ENCODE measurements at regions not wholly inside any gene's neighbourhood (a gene's known extent, or its start where the extent isn't known, plus 50 kb on each side); places are given as distances from the start of the nearest gene placed in this dataset.

DNA sequence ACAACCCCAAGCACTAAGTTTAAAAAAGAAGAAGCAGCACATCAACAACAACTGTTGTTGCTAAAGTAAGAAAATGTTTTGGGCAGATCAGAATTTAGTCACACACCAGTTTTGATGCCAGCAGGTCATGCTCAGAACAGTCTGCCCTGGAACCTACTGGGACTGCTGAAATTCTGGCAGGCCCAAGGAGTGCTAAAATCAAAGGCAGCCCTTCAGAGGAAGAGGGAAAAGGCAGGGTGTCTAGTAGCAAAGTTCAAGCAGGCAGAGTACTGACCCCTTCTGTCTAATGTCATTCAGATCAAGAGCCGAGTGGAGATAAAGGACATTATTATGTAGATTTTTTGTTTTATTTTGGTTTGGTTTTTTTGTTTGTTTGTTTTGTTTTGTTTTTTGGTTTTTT is 96.6 kb upstream of the LOC128125822 start:
- intact Hi-C loops (cut with DNase I), result no loop called here
- no peak for DNase-seq
- Histone ChIP-seq H3K4me3 (no peak overlapping the region), H3K27ac (no peak overlapping the region), H3K4me1 (no peaks in the 10 kb centered on the region), H3K27me3 (no peaks in the 10 kb centered on the region), H3K9me3 (no peaks in the 10 kb centered on the region), H3K36me3 (no peaks in the 10 kb centered on the region)
- WGBS, 2 donors, result 53 to 82% methylated on average over 1 of the region's 1 CpG
- TF ChIP-seq POLR2A (IDR thresholded peaks at IDR 0.05) (no peak), CTCF (IDR thresholded peaks at IDR 0.05) (no peak)

GRCh38 chr6:63476302-63476701 is 96.0 kb upstream of the LOC128125822 start:
- H3K36me3 ChIP-seq, result no peaks in the 10 kb centered on the region
- no peak overlapping the region for H3K27ac ChIP-seq
- DNase-seq, result no peak
- H3K4me1 ChIP-seq, result no peaks in the 10 kb centered on the region
- no peaks in the 10 kb centered on the region for H3K27me3 ChIP-seq
- H3K4me3 ChIP-seq, result no peak overlapping the region
- 55 to 58% methylated on average over 3 of the region's 3 CpGs for WGBS, 2 donors
- H3K9me3 ChIP-seq, result no peaks in the 10 kb centered on the region
- intact Hi-C loops (cut with DNase I), result no loop called here
- TF ChIP-seq POLR2A (IDR thresholded peaks at IDR 0.05) (no peak), CTCF (IDR thresholded peaks at IDR 0.05) (no peak)

DNA sequence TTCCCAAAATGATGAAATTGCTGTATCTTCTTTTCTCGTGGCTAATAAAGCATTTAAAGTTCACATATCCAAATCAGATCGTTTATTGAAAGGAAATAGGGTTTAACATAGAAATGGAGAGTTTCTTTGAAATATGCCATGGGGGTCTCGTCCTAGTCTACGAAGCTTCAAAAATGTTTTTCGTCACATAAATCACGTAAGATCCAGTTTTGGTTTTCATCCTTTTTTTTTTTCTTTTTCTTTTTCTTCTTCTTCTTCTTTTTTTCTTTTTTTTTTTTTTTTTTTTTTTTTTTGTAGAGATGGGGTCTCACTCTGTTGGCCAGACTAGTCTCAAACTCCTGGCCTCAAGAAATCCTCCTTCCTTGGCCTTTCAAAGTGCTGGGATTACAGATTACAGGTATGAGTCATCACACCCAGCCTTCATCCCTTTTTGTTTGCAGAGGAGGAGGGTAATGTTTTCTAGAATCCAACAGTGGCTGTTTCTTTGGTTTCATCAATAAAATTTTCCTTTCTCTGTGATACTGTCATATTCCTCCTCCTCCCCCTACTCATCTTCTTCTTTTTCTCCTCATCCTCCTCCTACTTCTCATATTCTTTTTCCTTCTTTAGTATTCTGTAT is 94.7 kb upstream of the LOC128125822 start:
- Histone ChIP-seq H3K9me3 (no peaks in the 10 kb centered on the region), H3K36me3 (no peaks in the 10 kb centered on the region), H3K4me3 (no peak overlapping the region), H3K27me3 (no peaks in the 10 kb centered on the region), H3K4me1 (no peaks in the 10 kb centered on the region), H3K27ac (no peak overlapping the region)
- DNase-seq, result no peak
- intact Hi-C loops (cut with DNase I), result no loop called here
- WGBS, 2 donors, result 90% methylated on average over 6 of the region's 6 CpGs
- TF ChIP-seq POLR2A (IDR thresholded peaks at IDR 0.05) (no peak), CTCF (IDR thresholded peaks at IDR 0.05) (no peak)

DNA sequence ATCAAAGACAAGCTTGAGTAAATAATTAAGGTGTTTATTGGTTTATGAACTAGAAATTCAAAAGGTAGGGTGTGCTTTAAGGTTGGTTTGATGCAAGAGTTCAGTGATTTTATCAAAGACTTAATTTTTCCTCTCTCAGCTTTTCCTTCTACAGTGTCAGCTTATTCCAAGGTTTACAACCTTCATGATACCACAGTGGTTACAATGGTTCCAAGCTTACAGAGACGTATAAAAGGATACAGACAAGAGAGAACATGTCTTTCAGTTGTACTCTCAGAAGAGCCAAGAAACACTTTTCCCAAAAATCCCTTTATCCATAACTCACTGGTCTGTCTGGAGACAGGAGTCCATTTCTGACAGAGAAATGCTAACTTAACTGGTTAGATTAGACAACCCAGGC is 93.5 kb upstream of the LOC128125822 start:
- WGBS, 2 donors, result 29 to 47% methylated on average over 1 of the region's 1 CpG
- Histone ChIP-seq H3K27me3 (no peaks in the 10 kb centered on the region), H3K36me3 (no peaks in the 10 kb centered on the region), H3K4me3 (no peak overlapping the region), H3K27ac (no peak overlapping the region), H3K9me3 (no peaks in the 10 kb centered on the region), H3K4me1 (no peaks in the 10 kb centered on the region)
- DNase-seq, result no peak
- intact Hi-C loops (cut with DNase I), result no loop called here
- TF ChIP-seq POLR2A (IDR thresholded peaks at IDR 0.05), result no peak
- no peak for TF ChIP-seq CTCF (IDR thresholded peaks at IDR 0.05)

DNA sequence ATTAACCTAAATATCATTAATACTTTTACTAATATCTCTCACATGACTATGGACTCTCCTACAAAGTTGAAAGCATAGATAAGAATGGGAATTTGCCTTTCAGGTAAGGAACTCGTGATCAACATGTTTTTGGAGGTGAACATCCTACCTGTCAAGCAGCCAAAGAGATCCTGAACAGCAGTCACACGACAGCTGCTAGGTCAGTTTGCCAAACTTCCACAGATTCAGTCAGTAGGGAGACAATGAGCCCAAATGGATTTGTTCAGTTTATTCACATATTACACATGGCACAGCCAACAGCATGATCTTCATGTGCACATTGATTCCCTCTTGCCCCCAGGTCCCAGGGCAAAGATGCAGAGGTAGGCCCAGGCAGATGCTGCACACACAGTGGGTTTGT is 86.1 kb upstream of the LOC128125822 start:
- 59 to 65% methylated on average over 2 of the region's 2 CpGs for WGBS, 2 donors
- intact Hi-C loops (cut with DNase I), result no loop called here
- TF ChIP-seq CTCF (IDR thresholded peaks at IDR 0.05), result no peak

More for the DNA sequence above, 86.1 kb upstream of the LOC128125822 start:
- no peak for DNase-seq
- Histone ChIP-seq H3K27ac (no peak overlapping the region), H3K9me3 (no peaks in the 10 kb centered on the region), H3K36me3 (no peaks in the 10 kb centered on the region), H3K4me1 (no peaks in the 10 kb centered on the region), H3K27me3 (no peaks in the 10 kb centered on the region), H3K4me3 (no peak overlapping the region)
